ENCODE measurements at regions not wholly inside any gene's neighbourhood (a gene's known extent, or its start where the extent isn't known, plus 50 kb on each side); places are given as distances from the start of the nearest gene placed in this dataset.

DNA sequence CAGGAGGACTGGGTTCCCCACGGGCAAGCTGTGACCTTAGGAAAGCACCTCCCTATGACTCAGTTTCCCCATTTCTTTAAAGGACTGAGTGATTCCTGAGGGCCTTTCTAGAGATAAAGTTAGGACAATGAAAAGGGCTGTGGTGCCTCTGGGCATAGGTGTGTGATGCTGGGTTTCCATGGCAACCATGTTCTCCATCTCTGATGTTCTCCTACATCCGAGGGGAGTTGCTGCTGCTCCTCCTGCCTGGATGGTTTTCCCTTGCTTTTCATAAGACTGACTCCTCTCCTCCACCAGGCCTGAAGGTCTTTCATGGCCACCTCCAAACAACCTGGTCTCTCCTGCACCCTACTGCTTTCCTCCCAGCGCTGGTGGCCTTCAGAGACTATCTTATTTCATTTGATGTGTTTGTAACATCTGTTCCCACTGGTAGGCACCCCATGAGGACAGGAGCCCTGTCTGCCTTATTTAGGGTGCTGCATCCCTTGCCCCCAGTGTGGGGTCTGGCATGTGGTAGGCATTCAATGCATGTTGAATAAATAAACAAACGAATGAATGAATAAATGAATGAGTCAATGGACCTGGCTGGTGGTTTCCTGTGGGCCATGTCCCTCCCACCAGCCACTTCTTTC, 112.2 kb upstream of the HAND1 start:
- Histone ChIP-seq H2BK120ac (replicated peaks; ENCODE audit: low read depth, low read length) (no peak overlapping the region), H3K27ac (ENCODE audit: low read depth, low read length) (no peak overlapping the region), H3K36me3 (ENCODE audit: control insufficient read depth in 2 of 4, insufficient read depth in 4 of 4, low read length in 3 of 4) (no peaks in the 10 kb centered on the region), H2AK5ac (ENCODE audit: low read depth, low read length) (no peak overlapping the region), H3K23me2 (ENCODE audit: low read depth, low read length) (no peaks in the 10 kb centered on the region; the same call in 1 of the 2 replicates), H3K79me1 (ENCODE audit: low read depth, low read length) (no peaks in the 10 kb centered on the region), H4K8ac (ENCODE audit: extremely low read depth, insufficient read depth, low read length) (no peak overlapping the region), H3K9me3 (ENCODE audit: insufficient read depth in 2 of 2, low read depth in 1 of 2, low read length in 1 of 2) (no peaks in the 10 kb centered on the region), H3K79me2 (ENCODE audit: control insufficient read depth in 1 of 2, insufficient read depth in 2 of 2, low read length in 2 of 2) (no peaks in the 10 kb centered on the region), H3K56ac (replicated peaks; ENCODE audit: insufficient read length, low read depth, low read length) (no peak overlapping the region), H2BK12ac (ENCODE audit: low read depth, low read length) (no peak overlapping the region), H3K14ac (ENCODE audit: insufficient read length) (no peak overlapping the region), H4K91ac (replicated peaks; ENCODE audit: insufficient read length, low read length) (no peak overlapping the region), H3K4me3 (ENCODE audit: extremely low read depth in 1 of 4, insufficient read depth in 2 of 4, low read depth in 3 of 4, low read length in 4 of 4) (no peak overlapping the region), H3K23ac (ENCODE audit: insufficient read length) (no peak overlapping the region), H3K4ac (replicated peaks; ENCODE audit: insufficient read length, low read depth, low read length) (no peak overlapping the region), H3K4me2 (ENCODE audit: insufficient read depth in 1 of 2, low read depth in 2 of 2, low read length in 2 of 2) (no peak overlapping the region), H3K9ac (replicated peaks in 1 of 4; ENCODE audit: extremely low read depth in 1 of 4, low read depth in 3 of 4, low read length in 3 of 4) (no peak overlapping the region), H3K4me1 (replicated peaks in 1 of 4; ENCODE audit: control insufficient read depth in 3 of 4, insufficient read depth in 4 of 4, low read length in 3 of 4) (no peaks in the 10 kb centered on the region), H2BK5ac (ENCODE audit: low read depth, low read length) (no peak overlapping the region), H2BK15ac (ENCODE audit: low read length) (no peak overlapping the region), H4K5ac (ENCODE audit: insufficient read length, low read depth, low read length) (no peak overlapping the region), H2BK20ac (ENCODE audit: low read length) (no peak overlapping the region), H3K18ac (ENCODE audit: extremely low read depth, low read length) (no peak overlapping the region), H4K20me1 (replicated peaks in 1 of 2; ENCODE audit: control insufficient read depth in 1 of 2, insufficient read depth in 2 of 2, low read length in 2 of 2) (no peaks in the 10 kb centered on the region), H3K27me3 (replicated peaks in 1 of 4; ENCODE audit: control insufficient read depth in 3 of 4, extremely low read depth in 1 of 4, insufficient read depth in 3 of 4, low read length in 3 of 4) (no peaks in the 10 kb centered on the region), H2AFZ (ENCODE audit: low read length) (no peak overlapping the region)
- FAIRE-seq = no peak
- no peak for DNase-seq (ENCODE audit: low read depth in 1 of 2, low spot score in 2 of 2)
- POLR2A ChIA-PET (ENCODE audit: partially characterized antibody) = no interaction called here
- CTCF ChIA-PET (ENCODE audit: partially characterized antibody) = no interaction called here
- WGBS, 2 experiments (ENCODE audit: extremely low coverage in 1 of 2, insufficient coverage in 1 of 2, insufficient read length in 1 of 2, insufficient replicate concordance in 2 of 2, low coverage in 1 of 2, low lambda C conversion rate in 2 of 2, missing lambda C conversion rate in 1 of 2) = 77% methylated on average over 4 of the region's 4 CpGs; no CpG with 5 or more reads in 1 of the 2 experiments
- TF ChIP-seq YY1 (IDR thresholded peaks at IDR 0.05; ENCODE audit: low read depth, low read length) = no peak
- TF ChIP-seq KDM4A (IDR thresholded peaks at IDR 0.05; ENCODE audit: low read depth, low read length, severe bottlenecking) = no peak
- TF ChIP-seq RBBP5 (IDR thresholded peaks at IDR 0.05; ENCODE audit: borderline replicate concordance, low read depth, low read length) = no peak
- TF ChIP-seq CBX5 (IDR thresholded peaks at IDR 0.05; ENCODE audit: low read depth, low read length) = no peak
- TF ChIP-seq TEAD4 (IDR thresholded peaks at IDR 0.05; ENCODE audit: low read depth, low read length) = no peak
- TF ChIP-seq CEBPB (IDR thresholded peaks at IDR 0.05; ENCODE audit: low read depth, low read length) = no peak
- TF ChIP-seq BCL11A (IDR thresholded peaks at IDR 0.05; ENCODE audit: low read depth in 2 of 2, low read length in 2 of 2) = no peak
- no peak for TF ChIP-seq TCF12 (IDR thresholded peaks at IDR 0.05; ENCODE audit: low read depth, low read length)
- no peak for TF ChIP-seq CHD2 (IDR thresholded peaks at IDR 0.05; ENCODE audit: low read length)
- TF ChIP-seq GTF2F1 (IDR thresholded peaks at IDR 0.05; ENCODE audit: borderline replicate concordance, low read depth, low read length) = no peak
- TF ChIP-seq SIN3A (conservative IDR thresholded peaks at IDR 0.05 in 1 of 2, IDR thresholded peaks at IDR 0.05 in 1 of 2; ENCODE audit: low read depth in 1 of 2, low read length in 2 of 2) = no peak
- no peak for TF ChIP-seq SIX5 (IDR thresholded peaks at IDR 0.05; ENCODE audit: low read depth, low read length)
- TF ChIP-seq JUN (IDR thresholded peaks at IDR 0.05; ENCODE audit: low read depth, low read length) = no peak
